HCT116 (cell line): ENCODE measurements at regions not wholly inside any gene's neighbourhood (a gene's known extent, or its start where the extent isn't known, plus 50 kb on each side); places are given as distances from the start of the nearest gene placed in this dataset.

Source experiments
- ATAC-seq: fragments of 200-7000 bp; cut with Tn5 transposase; 2 replicates; pipeline ENCODE4 v1.9.1; 2020; ENCODE audit warnings: mild to moderate bottlenecking, moderate library complexity
- BruUV-seq: library from RNA; stranded (reverse); fragments of 400-500 nt; replicated peaks from 2 replicates; lab custom pipeline; 2021; lab: Mats Ljungman, UMichigan
- CTCF ChIA-PET: fragments of 300-600 bp; sonication (Branson Sonifier 250); formaldehyde crosslinking; loops from one replicate; lab custom pipeline; 2021; ENCODE audit warnings: antibody characterized with exemption; lab: Charles Lee
- POLR2A ChIA-PET: fragments of 300-600, 350-600 bp; sonication (Branson Sonifier 250); formaldehyde crosslinking; loops from one replicate; lab custom pipeline; 2021; ENCODE audit warnings: antibody characterized with exemption; lab: Charles Lee
- RAD21 ChIA-PET, 2 experiments: fragments of 300-600 bp; sonication (Branson Sonifier 250); formaldehyde crosslinking; loops; one replicate each; lab custom pipeline; 2023; ENCODE audit warnings: low total read pairs in 2 of 2; ENCODE audit not compliant: uncharacterized antibody in 2 of 2, unreplicated experiment in 2 of 2, low non-redundant PET in 1 of 2; lab: Charles Lee
- DNase-seq: peaks from one replicate; pipeline ENCODE4 v3.0.0-alpha.2; 2010; ENCODE audit warnings: low read depth, low spot score
- H2AFZ ChIP-seq: fragments of 200-600 bp; shearing (Covaris generic), sonication (generic); 2 replicates; pipeline ENCODE4 v1.6.1; 2017; ENCODE audit warnings: low read depth, mixed run types, mixed read lengths, antibody characterized with exemption, low read length; ENCODE audit not compliant: poor library complexity, severe bottlenecking
- H3K27ac ChIP-seq: 2 replicates; pipeline ENCODE4 v1.5.1; 2012; ENCODE audit warnings: low read depth, low read length
- H3K27me3 ChIP-seq: fragments of 200-600 bp; sonication (generic); 2 replicates; pipeline ENCODE4 v1.6.1; 2016; ENCODE audit warnings: mixed run types, low read length, mixed read lengths; ENCODE audit not compliant: insufficient read depth
- H3K36me3 ChIP-seq, 2 experiments: fragments of 200-500 bp in 1 of 2; fragments of 200-600 bp in 1 of 2; sonication (Bioruptor generic) in 1 of 2; sonication (generic) in 1 of 2; 2 replicates each; pipeline versions ENCODE4 v1.5.1 to v1.6.1; 2014 to 2016; ENCODE audit warnings: low read length in 2 of 2, inconsistent platforms in 1 of 2, mixed read lengths in 1 of 2, mixed run types in 1 of 2; ENCODE audit not compliant: insufficient read depth in 2 of 2, control insufficient read depth in 1 of 2
- H3K4me1 ChIP-seq, 2 experiments: fragments of 200-600 bp in 1 of 2; sonication (generic) in 1 of 2; 2 replicates each; pipeline versions ENCODE4 v1.5.1 to v1.6.1; 2012 to 2017; ENCODE audit warnings: low read length in 2 of 2, inconsistent platforms in 1 of 2, mild to moderate bottlenecking in 1 of 2, mixed read lengths in 1 of 2, mixed run types in 1 of 2, moderate library complexity in 1 of 2; ENCODE audit not compliant: insufficient read depth in 2 of 2, control insufficient read depth in 1 of 2
- H3K4me2 ChIP-seq: fragments of 200-600 bp; sonication (generic); 2 replicates; pipeline ENCODE4 v1.6.1; 2017; ENCODE audit warnings: mixed run types, low read length, mixed read lengths
- H3K4me3 ChIP-seq, 2 experiments: fragments of 200-600 bp in 1 of 2; sonication (generic) in 1 of 2; replicated peaks in 1 of 2; 2 replicates each; pipeline ENCODE4 v1.5.1; 2011 to 2016; ENCODE audit warnings: low read length in 2 of 2, control low read depth in 1 of 2, low read depth in 1 of 2, mild to moderate bottlenecking in 1 of 2, mixed read lengths in 1 of 2, mixed run types in 1 of 2
- H3K79me2 ChIP-seq: fragments of 200-600 bp; sonication (generic); 2 replicates; pipeline ENCODE4 v1.6.1; 2017; ENCODE audit warnings: mild to moderate bottlenecking, mixed run types, low read length, moderate library complexity, mixed read lengths; ENCODE audit not compliant: insufficient read depth
- H3K9ac ChIP-seq: fragments of 200-600 bp; sonication (generic); 2 replicates; pipeline ENCODE4 v1.6.1; 2016; ENCODE audit warnings: low read length, mixed read lengths
- H3K9me2 ChIP-seq: fragments of 200-600 bp; sonication (generic), shearing (Covaris generic); 2 replicates; pipeline ENCODE4 v1.6.1; 2017; ENCODE audit warnings: mixed run types, mild to moderate bottlenecking, moderate library complexity; ENCODE audit not compliant: insufficient read depth
- H3K9me3 ChIP-seq, 2 experiments: fragments of 200-500 bp in 1 of 2; fragments of 200-600 bp in 1 of 2; sonication (Bioruptor generic) in 1 of 2; sonication (generic) in 1 of 2; 2 replicates each; pipeline ENCODE4 v1.6.1; 2014 to 2017; ENCODE audit warnings: low read length in 2 of 2, mixed read lengths in 2 of 2, inconsistent platforms in 1 of 2, low read depth in 1 of 2, mild to moderate bottlenecking in 1 of 2, mixed run types in 1 of 2, moderate library complexity in 1 of 2; ENCODE audit not compliant: control insufficient read depth in 1 of 2, insufficient read depth in 1 of 2
- H4K20me1 ChIP-seq: fragments of 200-600 bp; sonication (generic), shearing (Covaris generic); 2 replicates; pipeline ENCODE4 v1.6.1; 2017; ENCODE audit warnings: mixed run types, mild to moderate bottlenecking, moderate library complexity; ENCODE audit not compliant: insufficient read depth
- CTCF ChIP-seq, 3 experiments: fragments of 200-600 bp in 1 of 3; sonication (generic) in 1 of 3; IDR thresholded peaks in 2 of 3; conservative IDR thresholded peaks in 1 of 3; 2 replicates each; pipeline ENCODE4 v1.5.1; 2012 to 2017; ENCODE audit warnings: low read depth in 2 of 3, low read length in 2 of 3, antibody characterized with exemption in 1 of 3, borderline replicate concordance in 1 of 3, control low read depth in 1 of 3, mild to moderate bottlenecking in 1 of 3, mixed read lengths in 1 of 3, mixed run types in 1 of 3, moderate library complexity in 1 of 3; ENCODE audit not compliant: insufficient read depth in 1 of 3
- FOSL1 ChIP-seq: IDR thresholded peaks from 2 replicates; pipeline ENCODE4 v1.6.1; 2012; ENCODE audit warnings: low read depth
- MAX ChIP-seq: IDR thresholded peaks from 2 replicates; pipeline ENCODE4 v1.6.1; 2012
- POLR2A ChIP-seq: IDR thresholded peaks from 2 replicates; pipeline ENCODE4 v1.7.0; 2011; ENCODE audit warnings: borderline replicate concordance; ENCODE audit not compliant: insufficient read depth, insufficient read length; ENCODE audit errors: extremely low read depth
- POLR2AphosphoS5 ChIP-seq: IDR thresholded peaks from 2 replicates; pipeline ENCODE4 v1.6.1; 2011; ENCODE audit warnings: mild to moderate bottlenecking, low read depth, low read length, moderate library complexity
- REST ChIP-seq: IDR thresholded peaks from 2 replicates; pipeline ENCODE4 v1.6.1; 2012; ENCODE audit warnings: low read depth
- TCF7L2 ChIP-seq: IDR thresholded peaks from 2 replicates; pipeline ENCODE4 v1.7.0; 2011; ENCODE audit warnings: borderline replicate concordance, inconsistent platforms; ENCODE audit not compliant: insufficient read depth, insufficient read length; ENCODE audit errors: extremely low read depth
- YY1 ChIP-seq: IDR thresholded peaks from 2 replicates; pipeline ENCODE4 v1.6.1; 2011; ENCODE audit warnings: low read length, low read depth, moderate library complexity, mild to moderate bottlenecking; ENCODE audit not compliant: insufficient replicate concordance; ENCODE audit errors: extremely low read depth
- ZNF274 ChIP-seq: fragments of 200-500 bp; sonication (Bioruptor generic); IDR thresholded peaks from 2 replicates; pipeline ENCODE4 v1.6.1; 2014; ENCODE audit warnings: mild to moderate bottlenecking, low read depth, low read length, inconsistent platforms
- intact Hi-C: fragments of 100-400 bp; cut with micrococcal nuclease; formaldehyde crosslinking; loops from 2 replicates; pipeline ENCODE4 v1.10.0; 2022

GRCh38 chr13:111902726-111903125 is 164.2 kb upstream of the SOX1 start:
- H3K27ac ChIP-seq, result no peak overlapping the region
- H2AFZ ChIP-seq, result no peak overlapping the region
- ChIA-PET RAD21 (no interaction called here), CTCF (no interaction called here), POLR2A (no interaction called here)
- peak overlapping the region; percentile 8; the same call in 1 of the 2 replicates for H3K4me2 ChIP-seq
- H3K9ac ChIP-seq, result no peak overlapping the region
- H3K79me2 ChIP-seq, result no peaks in the 10 kb centered on the region
- H4K20me1 ChIP-seq, result no peaks in the 10 kb centered on the region
- TF ChIP-seq YY1 (no peak), CTCF (IDR thresholded peaks at IDR 0.05 in 2 of 3, conservative IDR thresholded peaks at IDR 0.05 in 1 of 3; ENCODE audit: borderline replicate concordance in 1 of 3, insufficient read depth in 1 of 3, low read depth in 2 of 3, low read length in 2 of 3) (no peak), ZNF274 (no peak), POLR2A (no peak), FOSL1 (no peak), POLR2AphosphoS5 (no peak), REST (no peak), TCF7L2 (no peak), MAX (no peak)
- no peaks in the 10 kb centered on the region for H3K36me3 ChIP-seq
- H3K4me1 ChIP-seq, result peaks cover 0 to 15% of the 10 kb centered on the region in 2 experiments; a peak in 2 of 4 replicates
- ATAC-seq, result no peak
- no peak overlapping the region for H3K4me3 ChIP-seq
- H3K9me3 ChIP-seq, result no peaks in the 10 kb centered on the region
- intact Hi-C loops, result no loop called here
- no peak for DNase-seq
- no TSS peak for BruUV-seq
- no peaks in the 10 kb centered on the region for H3K9me2 ChIP-seq
- no peaks in the 10 kb centered on the region; the same call in 1 of the 2 replicates for H3K27me3 ChIP-seq
